Stimulated activated CD4-positive, alpha-beta T cell treated with anti-CD3 and anti-CD28 coated beads, Interleukin-1b, Interleukin-23, amount 100 ng/mL, for 4 hours (primary cell): ENCODE measurements at regions not wholly inside any gene's neighbourhood (a gene's known extent, or its start where the extent isn't known, plus 50 kb on each side); places are given as distances from the start of the nearest gene placed in this dataset.

Experiments used
- DNase-seq, 2 donors: peaks; one replicate each; pipeline ENCODE4 v3.0.0-alpha.2; 2020; ENCODE audit warnings: low read depth in 2 of 2

DNA sequence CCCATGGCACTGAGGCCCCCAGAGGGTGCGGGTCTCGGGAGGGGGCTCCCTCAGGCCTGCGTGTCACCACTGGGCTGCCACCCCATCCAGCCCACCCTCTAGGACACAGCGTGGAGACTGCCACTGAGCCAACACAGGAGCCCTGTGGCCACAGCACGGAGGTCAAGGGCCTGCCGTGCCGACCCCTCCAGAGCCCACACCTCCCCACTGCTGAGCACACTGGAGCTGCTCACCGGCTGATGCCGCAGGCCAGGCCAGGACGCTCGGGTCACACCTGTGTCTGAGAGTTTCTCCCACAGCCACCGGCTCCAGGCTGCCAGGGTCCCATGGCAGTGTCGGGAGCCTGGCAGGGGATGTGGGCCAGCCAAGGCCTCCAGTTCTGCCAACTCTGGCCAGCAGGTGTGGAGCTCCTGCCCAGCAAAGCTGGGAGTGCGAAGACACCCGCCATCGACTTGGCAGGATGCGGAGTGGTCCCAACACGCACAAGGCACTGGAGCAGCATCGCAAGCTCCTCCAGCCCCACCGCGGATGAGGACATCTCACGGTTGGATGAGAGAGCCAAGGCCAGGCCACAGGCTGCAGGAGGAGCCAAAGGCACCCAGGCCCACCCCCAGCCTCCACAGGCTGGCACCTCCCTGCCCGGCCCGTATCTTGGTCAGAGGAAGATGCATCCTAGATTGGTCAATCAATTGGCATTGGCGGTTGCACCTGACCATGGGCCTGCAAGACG, 187.1 kb downstream of the BRD1 start:
- DNase-seq = no peak

DNA sequence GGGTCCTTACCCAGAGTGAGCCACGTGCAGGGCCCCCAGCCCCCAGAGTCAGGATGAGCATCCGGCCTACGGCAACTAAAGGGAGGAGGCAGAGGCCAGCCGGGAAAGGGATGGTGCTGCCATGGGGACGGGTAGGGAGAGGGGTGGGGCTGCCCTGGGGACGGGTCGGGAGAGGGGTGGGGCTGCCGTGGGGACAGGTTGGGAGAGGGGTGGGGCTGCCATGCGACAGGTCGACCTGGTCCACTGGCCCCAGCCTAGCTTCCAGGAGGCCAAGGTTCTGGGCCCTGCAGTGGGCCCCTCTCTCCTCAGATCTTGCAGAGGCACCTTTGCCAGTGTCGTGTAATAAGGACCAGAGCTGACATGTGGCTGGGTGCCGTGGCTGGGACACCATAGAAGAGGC, 187.7 kb downstream of the BRD1 start:
- DNase-seq = no peak

DNA sequence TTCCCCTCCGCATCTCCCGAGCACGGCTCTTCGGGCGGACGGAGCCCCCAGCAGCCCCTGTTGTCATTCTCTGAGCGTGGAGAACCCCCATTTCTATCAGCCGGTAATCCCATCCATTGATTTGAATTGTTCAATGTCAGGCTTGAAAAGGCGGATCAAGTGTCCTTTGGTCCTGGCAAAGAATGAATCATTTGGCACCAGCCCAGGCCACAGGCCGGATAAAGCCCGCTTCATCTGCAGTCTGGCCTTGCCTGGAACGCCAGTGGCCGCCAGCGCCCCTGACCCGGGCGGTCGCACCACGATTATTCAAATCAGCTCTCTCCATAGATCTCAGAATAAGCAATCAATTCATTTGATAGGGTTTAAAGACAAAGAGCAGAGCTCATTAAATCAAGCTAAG, 188.9 kb downstream of the BRD1 start:
- DNase-seq = no peak

DNA sequence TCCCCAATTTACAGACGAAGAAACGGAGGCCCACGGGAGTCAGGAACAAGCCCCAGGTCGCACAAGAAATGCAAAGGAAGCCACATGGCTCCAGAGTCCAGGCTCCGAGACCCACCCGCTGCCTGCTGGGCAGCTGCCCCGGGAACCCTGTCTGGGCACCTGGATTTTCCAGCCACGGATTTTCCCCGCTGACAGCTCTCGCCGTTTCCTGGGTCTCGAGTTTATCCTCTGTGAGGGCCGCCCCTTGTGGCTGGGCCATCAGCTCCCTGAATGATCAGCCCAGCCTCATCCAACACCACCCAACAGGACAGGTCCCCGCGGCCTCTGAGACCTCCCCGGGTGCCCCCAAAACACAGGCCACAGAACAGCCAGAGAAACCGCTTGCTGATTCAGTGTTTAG, 189.7 kb downstream of the BRD1 start:
- no peak for DNase-seq

DNA sequence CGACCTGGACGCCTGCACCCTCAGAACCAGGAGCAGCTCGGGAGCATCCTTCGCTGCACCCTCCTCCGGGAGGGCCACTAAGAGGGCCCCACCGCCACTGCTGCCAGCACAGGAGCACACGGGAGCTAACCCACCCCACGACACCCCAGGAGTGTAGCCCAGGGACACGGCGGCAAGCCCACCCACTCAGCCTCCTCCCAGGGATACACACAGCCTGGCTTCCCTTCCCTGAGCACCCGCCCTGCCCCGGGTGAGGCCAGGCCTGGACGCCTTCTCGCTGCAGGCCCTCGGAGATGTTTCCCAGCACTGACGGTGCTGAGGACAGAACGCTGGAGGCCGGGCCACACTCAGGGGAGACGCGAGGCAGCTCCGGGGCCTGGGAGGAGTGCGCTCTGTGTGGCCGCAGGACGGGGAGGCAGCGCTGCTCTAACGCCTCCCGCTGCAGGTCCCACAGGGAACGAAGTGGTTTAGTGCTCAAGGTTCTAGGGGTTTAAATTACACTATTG, 190.4 kb downstream of the BRD1 start:
- no peak for DNase-seq

DNA sequence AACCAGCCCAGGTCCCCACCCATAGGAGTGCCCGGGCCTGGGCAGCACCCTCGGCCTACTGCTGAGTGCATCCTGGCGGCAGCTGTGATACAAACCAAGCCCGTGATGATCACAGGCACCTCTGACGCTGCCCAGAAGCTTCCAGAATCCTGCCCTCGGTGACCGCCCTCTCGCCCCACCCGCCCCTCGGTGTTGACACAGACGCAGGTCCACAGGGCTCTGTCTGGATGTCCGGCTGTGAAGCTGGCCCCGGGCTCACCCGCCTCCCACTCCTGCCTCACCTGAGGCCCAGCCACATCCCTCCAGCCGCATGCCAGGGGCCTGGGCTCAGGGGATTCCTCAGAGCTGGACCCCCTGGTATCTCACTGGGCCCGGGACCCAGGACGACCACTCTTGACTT, 191.0 kb downstream of the BRD1 start:
- no peak for DNase-seq

DNA sequence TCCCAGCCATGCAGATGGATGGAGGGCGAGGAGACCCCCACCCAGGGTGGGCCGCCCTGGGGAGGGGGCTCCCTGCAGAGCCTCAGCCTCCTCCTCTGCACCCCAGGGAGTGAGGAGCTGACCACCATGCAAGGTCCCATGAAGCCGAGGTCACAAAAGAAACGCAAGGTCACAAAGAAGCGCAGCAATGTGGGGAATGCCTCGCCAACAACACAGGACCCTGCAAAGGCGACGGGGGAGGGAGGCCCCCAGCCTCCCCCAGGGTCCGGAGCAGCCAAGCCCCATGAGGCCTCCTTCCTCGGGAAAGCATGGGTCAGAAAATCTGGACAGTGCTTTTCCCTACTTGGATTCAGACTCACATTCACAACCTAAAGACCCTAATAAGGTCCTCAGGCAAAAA, 191.5 kb downstream of the BRD1 start:
- no peak for DNase-seq

DNA sequence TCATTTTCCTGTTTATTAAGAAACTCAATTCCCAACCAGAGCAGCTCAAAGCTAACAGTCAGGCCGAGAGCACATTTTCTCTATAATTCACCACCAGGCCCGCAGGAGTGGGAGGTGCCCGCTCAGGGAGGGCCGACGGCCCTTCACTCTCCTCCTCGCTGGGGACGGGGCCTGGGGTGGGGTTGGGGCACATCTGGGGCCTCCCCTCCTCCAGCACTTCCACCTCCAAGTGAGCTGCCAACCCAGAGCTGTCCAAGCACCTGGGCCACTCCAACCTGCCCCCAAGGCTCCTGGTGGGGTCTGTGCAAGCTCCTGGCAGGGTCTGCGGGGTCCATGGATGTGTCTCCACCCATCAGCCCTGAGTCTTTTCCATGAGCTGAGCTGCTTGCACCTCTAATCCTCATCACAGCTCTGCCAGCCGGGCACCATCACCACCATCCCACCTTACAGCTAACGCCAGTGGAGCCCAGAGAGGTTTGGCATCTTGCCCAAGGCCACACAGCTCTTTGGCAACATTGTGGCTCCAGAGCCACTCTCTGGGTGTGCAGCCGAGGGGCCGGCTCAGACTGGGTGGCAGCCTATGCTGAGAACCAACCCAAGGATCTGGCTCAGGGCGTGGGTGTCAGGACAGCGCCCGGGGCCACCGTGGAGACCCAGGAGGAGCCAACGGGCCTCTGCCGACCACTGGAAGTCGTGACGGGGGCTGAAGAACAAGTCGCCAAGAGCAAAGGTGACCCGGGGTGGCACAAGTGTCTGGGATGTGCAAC, 193.5 kb downstream of the BRD1 start:
- no peak for DNase-seq

DNA sequence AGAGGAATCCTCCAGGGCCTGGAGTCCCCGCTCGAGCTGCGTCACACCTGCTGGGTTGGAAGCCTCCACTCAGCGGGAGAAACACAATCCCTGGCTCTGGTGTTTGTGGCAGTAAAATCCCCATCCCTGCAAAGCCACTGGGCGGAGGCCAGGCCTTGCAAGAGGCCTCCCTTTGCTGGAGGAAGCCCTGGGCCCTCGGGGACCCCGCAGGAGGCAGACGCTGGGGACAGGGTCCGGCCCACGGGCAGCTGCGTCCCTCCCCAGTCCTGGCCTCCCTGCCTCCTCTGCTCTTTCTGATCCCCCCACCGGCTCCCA, 194.7 kb downstream of the BRD1 start:
- no peak for DNase-seq

DNA sequence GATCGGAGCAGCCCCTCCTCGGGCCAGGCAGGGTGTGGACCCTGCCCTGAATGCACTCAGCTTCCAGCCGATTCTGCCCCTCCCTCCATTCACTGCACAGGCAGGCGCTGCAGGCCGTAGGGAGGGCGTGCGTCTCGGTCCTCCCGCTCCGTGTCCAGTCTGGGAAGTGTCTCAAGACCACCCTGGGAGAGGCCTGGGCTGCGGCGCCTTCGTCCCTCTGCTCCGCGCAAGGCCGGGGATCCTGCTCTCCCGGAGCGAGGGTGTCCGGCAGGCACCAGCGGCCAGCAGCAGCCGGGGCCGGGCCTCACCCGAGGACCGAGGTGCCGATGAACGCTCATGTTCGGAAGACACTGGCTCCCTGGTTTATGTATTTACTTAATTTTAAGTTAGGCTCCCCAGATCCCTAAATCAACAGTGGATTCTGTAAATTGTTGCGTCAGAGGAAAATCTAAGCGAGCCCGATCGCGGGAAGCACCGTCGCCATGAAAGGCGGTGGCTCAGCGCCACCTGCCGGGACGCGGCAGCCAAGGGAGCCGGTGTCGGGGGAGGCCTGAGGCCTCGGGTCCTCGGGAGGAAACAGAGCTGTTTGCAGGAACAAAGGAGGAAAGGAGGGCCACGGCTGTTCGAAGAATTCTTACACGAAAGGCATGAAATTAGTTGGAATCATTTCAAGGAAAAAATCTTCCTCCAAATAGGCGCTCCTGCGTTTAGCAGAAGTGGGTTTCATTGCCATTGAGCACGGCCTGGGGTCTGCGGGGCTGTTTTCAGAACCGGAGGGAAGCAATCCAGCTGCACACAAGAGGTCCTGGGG, 195.3 kb downstream of the BRD1 start:
- no peak for DNase-seq

DNA sequence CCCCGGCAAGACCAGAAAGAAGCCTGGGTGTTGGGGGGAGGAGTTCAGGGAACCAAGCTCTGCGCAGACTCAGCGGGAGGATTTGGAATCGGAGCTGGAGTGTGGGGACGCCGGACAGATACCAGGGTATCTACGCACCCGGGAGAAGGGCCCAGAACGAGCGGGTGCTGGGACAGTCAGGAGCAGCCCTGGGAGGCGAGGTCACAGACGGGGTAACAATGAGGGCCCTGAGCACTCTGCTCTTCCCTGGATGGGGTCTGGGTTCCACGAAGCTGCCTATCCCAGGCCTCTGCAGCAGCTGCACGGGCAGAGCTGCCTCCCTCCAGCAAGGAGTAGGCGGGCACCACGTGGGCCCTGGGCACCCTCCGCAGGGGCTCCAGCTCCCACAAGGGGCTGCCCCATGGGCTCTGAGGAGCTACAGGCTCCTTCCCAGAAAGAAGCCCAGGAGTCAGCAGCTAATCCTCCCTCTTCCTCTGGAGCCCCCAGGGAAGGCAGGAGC, 197.2 kb downstream of the BRD1 start:
- no peak for DNase-seq

DNA sequence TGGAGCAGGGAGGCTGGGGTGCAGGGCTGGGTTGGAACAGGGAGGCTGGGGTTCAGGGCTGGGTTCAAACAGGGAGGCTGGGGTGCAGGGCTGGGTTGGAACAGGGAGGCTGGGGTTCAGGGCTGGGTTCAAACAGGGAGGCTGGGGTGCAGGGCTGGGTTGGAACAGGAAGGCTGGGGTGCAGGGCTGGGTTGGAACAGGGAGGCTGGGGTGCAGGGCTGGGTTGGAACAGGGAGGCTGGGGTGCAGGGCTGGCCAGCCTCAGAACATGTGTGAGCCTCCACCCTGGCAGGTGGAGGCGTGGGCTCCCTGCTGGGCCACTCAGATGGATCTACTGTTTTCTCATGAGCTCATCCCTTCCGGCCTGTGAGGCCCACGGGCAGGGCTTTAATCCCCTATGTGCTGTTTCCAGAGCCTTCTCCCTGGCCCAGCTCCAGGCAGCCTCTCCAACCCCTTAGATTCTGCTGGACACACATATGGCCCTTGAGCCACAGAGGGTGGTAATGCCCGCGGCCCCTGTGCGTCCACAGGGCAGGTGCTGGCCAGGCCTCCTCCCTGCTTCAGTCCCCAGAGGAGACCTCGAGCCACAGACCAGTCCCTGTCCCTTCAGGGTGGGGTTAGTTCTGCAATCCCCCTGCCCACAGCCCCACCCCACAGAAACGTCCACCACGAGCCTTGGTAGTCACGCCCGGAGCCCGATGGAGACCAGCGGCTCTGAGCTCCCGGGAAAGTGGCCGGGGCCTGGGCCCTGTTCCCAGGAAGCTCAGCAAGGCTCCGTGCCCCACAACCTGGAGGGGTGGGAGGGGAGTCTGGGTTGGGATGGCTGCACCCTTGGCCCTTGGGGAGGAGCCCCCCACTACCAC, 197.9 kb downstream of the BRD1 start:
- no peak for DNase-seq

DNA sequence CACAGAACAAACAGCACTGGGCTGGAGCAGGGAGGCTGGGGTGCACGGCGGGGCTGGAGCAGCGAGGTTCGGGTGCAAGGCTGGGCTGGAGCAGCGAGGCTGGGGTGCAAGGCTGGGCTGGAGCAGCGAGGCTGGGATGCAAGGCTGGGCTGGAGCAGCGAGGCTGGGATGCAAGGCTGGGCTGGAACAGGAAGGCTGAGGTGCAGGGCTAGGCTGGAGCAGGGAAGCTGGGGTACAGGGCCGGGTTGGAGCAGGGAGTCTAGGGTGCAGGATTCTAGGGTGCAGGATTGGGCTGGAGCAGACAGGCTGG, 198.5 kb downstream of the BRD1 start:
- DNase-seq = no peak

DNA sequence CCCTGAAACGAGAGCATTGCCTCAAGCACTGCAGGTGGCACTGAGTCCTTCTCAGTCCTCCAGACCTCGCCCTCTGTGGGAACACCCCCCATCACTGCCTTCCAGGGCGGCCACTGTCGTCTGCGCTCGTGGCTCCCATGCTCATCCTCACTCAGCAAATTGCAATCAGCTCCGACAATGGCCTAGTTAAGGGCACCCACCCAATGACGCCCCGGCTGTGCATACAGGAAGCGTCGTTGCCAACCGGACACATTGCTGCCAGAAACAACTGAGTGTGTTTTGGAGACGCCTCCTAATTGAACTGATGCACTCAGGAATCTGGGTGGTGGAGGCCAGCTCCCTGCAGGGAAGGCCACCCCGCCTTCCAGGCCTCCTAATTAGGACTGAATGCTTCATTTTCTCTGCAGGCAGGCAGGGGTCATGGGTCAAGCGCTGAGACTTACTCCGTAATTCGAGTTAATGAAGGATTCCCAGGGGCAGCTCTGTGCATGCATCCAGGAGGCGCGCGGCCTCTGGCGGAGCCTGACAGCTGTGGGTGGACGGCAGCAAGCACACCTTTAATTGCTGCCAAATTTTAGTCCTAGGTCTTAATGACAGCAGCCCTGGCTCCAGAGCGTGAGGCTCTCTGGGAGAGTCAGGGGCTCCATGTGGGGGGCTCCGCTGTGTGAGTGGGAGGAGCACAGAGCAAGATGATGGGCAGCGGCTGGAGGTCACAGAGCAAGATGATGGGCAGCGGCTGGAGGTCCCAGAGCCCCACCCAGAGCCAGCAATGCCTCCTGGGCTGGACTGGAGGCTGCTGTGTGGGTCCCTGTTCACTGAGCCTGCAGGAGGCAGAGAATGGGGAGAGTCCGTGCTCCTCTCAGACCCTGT, 199.0 kb downstream of the BRD1 start:
- DNase-seq = no peak

DNA sequence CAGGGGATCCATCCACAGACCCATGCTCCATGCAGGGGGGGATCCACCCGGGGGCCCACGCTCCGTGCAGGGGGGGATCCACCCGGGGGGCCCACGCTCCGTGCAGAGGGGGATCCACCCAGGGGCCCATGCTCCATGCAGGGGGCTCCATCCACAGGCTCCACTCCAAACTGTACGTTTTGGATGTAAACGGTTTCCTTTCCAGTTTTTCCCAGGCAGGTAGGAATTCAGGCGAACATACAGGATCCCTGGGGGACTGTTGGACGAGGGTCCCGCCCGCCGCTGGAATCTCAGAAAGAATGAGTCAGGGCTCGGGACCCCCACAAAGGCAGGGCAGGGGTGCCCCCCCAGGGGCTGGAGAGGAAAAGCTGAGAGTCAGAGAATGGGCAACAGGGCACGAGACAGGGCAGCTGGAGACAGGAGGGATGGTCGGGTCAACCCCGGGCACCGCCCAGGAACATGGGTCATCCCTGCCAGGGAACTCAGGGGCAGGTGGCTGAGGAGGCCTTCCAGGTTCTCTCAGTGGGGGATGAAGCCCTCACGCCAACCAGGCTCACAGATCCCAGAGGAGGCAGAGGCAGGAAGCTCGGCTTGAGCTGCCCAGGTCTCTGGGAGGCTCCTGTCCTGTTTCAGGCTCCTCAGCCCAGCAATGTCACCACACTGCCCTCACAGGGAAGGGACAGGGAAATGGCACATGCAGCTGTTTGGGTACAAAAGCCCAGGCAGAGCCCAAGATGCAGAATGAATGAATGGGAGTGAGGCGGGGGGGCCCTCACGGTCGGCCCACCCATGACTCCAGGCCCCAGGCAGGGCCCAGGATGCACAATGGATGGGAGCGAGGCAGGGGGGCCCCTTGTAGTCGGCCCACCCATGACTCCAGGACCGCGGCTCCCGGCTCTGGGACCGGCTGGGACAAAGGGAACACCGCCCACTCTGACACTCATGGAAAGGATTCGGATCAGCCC, 200.2 kb downstream of the BRD1 start:
- no peak for DNase-seq

DNA sequence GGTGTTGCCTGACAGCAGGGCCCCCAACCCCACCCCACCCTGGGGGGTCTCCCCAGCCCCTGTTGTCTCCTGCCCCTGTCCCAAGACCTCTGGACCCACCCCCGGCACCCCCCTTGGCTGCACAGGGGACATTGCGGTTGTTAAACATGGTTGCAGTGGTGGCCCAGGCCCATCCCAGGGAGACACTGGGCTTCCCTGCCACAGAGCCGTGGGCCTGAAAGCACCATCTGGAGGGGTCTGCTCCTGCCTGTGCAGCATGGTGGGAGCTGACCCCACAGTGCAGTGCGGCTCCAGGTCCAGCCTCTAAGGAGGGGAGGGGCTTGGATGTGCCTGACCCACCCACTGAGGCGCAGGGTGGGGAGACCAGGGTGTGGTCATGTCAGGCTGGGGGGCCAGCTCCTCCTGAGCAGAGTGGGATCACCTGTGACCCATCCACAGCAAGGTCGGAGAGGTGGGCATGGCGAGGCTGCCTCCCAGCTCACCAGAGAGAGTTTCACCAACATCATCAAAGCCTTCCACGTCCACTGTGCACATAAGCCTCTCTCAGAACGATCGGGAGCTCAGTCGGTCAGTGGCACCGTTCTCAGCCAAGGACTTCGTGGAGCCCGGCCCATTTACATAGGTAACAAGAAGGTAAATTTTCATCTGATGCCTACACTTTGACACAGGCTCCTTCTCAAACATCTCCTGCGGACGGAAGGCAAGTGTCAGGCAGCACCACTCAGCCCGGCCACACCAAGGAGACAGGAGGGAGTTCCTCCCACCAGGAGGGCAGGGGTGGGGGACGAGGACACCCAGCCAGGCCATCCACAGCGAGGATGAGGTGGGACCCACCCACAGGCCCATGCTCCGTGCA, 201.1 kb downstream of the BRD1 start:
- DNase-seq = no peak

DNA sequence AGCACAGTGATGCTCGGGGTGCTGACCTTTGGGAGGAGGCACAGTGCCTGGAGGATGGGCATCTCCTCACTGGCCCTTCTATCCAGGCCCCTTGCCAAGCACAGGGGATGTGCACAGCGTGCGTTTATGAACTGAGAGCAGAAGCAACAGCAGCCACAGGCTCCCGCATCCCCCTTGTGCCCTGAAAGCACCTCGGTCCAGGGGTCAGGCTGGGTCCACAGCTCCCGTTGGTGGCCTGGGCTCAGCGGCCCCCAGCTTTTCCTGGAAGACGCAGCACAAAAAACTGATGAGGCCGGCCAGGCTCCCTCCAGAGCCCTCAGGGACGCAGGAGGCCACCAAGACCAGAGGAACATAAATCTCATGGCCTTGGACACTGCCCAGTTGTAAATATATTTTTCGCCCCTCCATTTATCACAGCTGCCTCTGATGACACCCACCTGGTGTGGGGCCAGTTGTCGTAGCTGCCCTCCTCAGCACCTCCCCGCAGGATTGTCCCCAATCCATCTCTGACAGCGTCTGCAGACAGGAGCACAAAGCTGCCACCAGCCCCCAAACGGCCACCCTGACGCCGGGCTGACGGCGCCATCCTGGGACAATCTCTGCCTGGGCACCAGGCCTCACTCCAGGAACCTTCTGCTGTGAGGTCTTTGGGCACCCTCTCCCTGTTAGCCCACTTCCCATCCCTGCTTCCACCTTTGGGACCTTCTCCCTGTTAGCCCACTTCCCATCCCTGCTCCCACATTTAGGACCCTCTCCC, 203.1 kb downstream of the BRD1 start:
- no peak for DNase-seq

DNA sequence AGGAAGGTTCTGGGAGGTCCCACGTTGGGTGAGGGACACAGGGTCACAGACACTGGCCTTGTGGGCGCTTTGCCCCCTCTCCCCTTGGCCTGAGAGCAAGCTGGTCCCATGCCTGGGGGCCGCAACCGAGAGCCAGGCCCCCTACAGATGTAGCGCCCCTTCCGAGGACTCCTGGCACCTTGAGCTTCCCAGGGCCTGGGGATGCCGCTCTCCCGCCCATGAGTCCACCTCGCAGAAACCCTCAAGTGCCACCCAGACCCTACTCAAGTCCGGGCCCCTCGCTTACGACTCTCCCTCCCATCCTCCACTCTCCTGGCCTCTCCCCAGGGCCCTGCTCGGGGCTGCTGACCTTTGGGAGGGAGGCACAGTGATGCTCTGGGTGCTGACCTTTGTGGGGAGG, 204.0 kb downstream of the BRD1 start:
- no peak for DNase-seq
